Muscle of arm (tissue), 1 donor: ENCODE measurements at regions not wholly inside any gene's neighbourhood (a gene's known extent, or its start where the extent isn't known, plus 50 kb on each side); places are given as distances from the start of the nearest gene placed in this dataset.

Experiments used
- DNase-seq: peaks from one replicate; pipeline ENCODE4 v3.0.0-alpha.2; 2013

- no peak for DNase-seq
Measured at GRCh38 chr12:97275256-97275655, 187.3 kb upstream of the RMST start.

DNA sequence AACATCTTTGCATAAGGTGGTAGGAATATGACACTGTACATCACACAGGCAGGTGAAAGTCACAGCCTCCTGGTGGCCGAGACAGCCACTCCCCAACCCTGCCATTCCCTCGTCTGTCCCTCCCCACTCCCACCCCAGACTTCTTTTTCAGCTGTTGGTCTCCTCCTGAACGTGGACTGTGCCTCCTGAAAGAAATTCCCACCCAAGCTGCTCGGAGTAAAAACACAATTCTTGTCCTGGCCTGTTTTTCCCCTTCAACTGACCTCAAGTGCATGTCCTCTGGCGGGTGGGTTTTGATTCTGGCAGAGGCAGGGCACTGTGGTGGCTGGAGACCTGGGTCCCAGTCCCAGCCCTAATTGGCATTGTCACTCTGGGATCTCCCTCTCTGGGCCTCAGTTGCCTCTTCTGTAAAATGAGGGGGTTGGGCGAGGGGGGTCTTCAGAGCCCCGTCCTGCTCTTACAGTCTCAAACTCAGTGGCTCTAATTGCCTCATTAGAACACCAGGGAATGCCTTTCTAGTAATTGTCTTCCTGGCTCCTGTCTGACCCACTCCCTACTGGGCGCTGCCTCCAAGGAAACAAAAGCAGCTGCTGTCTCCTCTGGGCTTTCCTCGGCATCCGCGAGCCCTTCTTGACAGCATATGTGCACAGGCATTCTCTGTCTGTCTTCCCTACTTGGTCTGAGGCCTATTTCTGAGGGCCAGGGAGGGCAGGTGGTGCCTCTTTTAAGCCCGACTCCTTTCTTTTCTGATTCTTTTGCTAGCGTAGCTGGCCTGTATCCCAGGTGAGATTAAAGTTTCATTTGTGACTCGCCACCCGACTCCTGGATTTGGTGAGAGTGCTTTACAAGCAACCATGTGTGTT, 186.6 kb upstream of the RMST start:
- DNase-seq, result peak; percentile 18

GRCh38 chr12:97276661-97277429, 185.8 kb upstream of the RMST start:
- DNase-seq, result no peak

DNA sequence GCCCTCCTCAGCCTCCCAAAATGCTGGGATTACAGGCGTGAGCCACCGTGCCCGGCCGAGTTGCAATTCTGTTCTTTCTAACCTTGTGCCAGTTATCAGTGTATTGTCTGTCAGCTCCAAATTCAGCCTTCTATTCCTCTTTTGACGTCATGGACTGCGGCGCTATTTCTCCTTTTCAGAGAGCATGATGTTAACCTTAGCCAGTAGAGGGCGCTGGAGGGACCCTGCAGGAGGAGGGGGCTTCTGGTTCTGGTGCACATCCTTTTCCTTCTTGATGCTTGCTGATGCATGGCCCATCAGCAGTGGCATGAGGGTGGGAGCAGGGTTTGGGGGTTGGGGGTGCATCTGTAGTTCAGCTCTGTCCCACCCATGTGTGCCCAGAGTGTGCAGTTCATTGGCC, 179.3 kb upstream of the RMST start:
- DNase-seq, result no peak

DNA sequence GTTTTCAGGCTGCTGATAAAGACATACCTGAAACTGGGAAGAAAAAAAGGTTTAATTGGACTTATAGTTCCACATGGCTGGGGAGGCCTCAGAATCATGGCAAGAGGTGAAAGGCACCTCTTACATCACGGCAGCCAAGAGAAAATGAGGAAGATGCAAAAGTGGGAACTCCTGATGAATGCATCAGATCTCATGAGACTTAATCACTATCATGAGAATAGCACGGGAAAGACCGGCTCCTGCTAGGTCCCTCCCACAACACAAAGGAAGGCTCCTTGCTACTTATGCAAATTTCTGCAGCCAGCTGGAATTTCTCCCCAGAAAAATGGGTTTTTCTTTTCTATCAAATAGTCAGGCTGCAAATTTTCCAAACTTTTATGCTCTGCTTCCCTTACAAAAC, 174.1 kb upstream of the RMST start:
- no peak for DNase-seq

GRCh38 chr12:97292588-97292987, 170.0 kb upstream of the RMST start:
- no peak for DNase-seq

- DNase-seq, result no peak
Measured at GRCh38 chr12:97293541-97293940, 169.1 kb upstream of the RMST start.

GRCh38 chr12:97299847-97300246, 162.8 kb upstream of the RMST start:
- DNase-seq, result no peak

DNA sequence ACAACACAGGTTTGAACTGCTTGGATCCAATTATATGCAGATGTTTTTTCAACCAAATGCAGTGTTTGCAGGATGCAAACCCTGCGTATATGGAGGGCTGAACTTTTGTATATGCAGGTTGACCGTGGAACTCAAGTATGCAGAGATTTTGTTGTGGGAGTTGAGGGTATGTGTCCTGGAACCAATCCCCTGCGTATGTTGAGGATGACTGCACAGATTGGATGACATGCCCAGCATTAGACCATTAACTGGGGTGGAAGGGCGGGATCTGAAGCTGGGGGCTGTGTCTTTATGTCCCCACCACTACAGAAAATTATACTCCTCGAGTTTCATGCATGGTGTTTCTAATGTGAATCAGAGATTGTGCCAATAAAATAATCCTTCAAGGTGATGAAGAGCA, 162.2 kb upstream of the RMST start:
- DNase-seq, result no peak

DNA sequence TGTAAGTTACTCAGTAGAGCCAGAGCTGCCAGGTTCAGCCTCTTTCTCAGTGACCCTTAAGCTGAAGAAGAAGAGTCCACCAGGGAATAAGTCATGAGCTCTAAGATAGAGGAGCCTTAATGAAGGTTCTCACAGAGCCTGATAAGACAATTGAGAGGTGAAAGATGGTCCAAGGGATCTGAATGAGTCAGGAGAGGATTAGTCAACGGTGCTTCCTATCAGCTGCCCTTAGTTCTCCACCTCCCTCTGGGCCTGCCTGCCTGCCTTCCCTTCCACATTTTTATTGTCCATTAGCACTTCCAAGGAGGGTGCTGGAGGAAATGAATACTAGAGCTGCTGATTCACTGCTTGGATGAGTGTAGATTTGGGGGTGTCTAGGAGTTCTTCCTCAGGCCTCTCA, 161.7 kb upstream of the RMST start:
- no peak for DNase-seq

- no peak for DNase-seq
Measured at GRCh38 chr12:97301576-97301975, 161.0 kb upstream of the RMST start.

GRCh38 chr12:97305651-97306050, 157.0 kb upstream of the RMST start:
- no peak for DNase-seq

- no peak for DNase-seq
Measured at GRCh38 chr12:97306147-97306546, 156.5 kb upstream of the RMST start.

DNA sequence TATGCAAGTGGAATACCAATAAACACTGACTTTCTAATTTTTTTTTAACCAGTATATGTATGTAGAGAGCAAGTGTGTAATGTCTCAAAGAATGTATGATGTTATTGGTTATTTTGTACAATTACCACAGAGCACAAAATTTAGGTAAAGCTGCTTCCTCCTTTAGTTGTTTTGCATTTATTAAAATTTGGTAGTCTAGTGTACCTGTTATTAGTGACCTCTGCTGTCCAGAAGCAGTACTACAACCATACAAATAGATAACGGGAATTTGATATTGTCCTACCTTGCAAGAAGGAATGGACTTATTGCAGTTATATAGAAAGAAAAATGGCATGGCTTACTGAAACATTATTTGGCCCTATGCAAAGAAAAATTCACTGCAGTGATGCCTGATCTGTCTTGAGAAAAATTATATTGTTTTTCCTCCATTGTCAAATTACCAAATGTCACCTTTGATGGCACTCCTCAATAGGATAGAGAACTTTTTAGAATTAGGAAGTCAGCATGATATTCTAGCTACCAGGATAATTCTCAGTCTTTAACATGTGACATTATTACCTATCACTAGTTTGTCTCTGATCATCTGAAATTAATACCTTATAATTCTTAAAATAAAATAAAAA, 153.9 kb upstream of the RMST start:
- peak; percentile 62 for DNase-seq

DNA sequence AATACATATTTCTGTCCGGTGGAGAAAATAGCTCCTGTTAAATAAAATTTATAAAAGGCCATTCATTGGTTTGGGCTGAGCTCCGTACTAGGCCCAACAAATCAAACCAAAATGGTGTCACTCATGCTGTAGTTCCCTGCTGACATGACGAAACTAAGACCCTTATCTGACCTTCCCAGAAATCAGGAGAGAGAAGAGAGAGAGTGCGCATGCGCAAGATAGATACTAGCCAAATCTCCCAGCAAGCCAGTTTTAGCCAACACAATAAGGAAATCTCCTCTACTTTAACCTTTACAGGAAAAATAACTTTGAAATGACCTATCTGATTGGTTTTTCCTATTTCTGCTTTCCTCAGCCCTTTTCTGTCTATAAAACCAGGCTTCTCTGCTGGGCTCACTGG, 152.7 kb upstream of the RMST start:
- DNase-seq, result no peak

GRCh38 chr12:97312570-97313135, 150.0 kb upstream of the RMST start:
- no peak for DNase-seq

DNA sequence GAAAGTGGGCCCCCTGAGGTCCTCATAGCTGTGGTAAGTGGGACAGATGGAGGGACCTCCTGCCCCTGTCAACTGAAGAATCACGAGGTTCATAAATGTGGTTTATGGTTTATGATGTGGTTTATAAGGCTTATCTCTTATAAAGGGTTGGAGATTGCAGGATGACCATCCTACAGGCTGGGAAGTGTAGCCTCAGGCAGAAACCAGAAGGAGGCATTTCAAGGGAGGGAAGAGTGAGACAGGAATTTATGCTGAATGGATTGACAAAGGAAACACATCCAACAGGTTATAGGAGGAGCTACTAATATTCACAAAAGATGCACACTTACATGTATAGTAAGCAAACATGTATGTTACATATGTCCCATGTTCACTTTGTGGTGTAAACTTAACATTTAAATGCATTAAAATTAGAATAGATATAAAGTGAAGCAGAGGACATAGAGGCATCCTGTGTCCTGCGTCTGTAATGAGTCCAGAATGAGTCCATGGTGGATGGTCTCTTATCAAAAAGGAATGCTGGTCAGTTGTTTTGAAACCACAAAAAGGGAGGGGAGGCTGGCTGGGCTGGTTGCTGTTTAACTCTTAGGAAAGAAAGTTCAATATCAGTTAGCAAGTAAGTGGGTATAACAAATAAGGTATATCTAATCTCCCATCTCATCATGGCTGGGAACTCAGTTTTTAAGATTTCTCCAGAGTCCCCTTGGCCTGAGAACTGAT, 149.0 kb upstream of the RMST start:
- DNase-seq, result no peak

- no peak for DNase-seq
Measured at GRCh38 chr12:97316321-97316720, 146.3 kb upstream of the RMST start.

GRCh38 chr12:97321621-97322020, 141.0 kb upstream of the RMST start:
- DNase-seq, result no peak

- no peak for DNase-seq
Measured at GRCh38 chr12:97322388-97322787, 140.2 kb upstream of the RMST start.

- DNase-seq, result no peak
Measured at GRCh38 chr12:97323154-97323553, 139.4 kb upstream of the RMST start.

- DNase-seq, result no peak
Measured at GRCh38 chr12:97324471-97324870, 138.1 kb upstream of the RMST start.
